Thyroid gland (tissue), 4 donors: ENCODE measurements at regions not wholly inside any gene's neighbourhood (a gene's known extent, or its start where the extent isn't known, plus 50 kb on each side); places are given as distances from the start of the nearest gene placed in this dataset.

Source experiments
- POLR2A ChIP-seq, 2 donors: fragments of 450-650 bp; IDR thresholded peaks; one replicate each; pipeline ENCODE4 v1.6.1; 2017; ENCODE audit warnings: antibody characterized with exemption in 2 of 2, mild to moderate bottlenecking in 2 of 2, moderate library complexity in 1 of 2
- TF ChIP-seq, protein P1 (sequence below), 6 experiments: fragments of 200-600 bp in 3 of 6; fragments of 450-650 bp in 3 of 6; sonication (generic) in 3 of 6; IDR thresholded peaks; one replicate each; pipeline ENCODE4 v1.5.1; 2016 to 2019; ENCODE audit warnings: antibody characterized with exemption in 6 of 6, mild to moderate bottlenecking in 2 of 6, inconsistent platforms in 1 of 6, moderate library complexity in 1 of 6

DNA sequence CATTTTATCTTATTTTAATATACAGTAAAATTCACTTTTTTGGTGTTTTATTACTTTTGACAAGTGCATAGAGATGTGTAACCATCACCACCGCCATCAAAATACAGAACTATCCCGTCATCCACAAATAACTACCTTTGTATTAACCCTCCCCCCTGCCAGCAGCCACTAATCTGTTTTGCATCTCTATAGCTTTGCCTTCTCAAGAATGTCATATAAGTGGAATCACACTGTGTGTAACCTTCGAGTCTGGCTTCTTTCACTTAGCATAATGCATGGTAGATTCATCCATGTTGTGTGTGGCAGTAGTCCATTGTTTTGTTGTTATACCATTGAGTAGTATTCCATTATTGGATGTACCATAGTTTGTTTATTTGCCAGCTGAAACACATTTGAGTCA, 98.8 kb downstream of the BOD1 start:
- TF ChIP-seq, protein P1, sequence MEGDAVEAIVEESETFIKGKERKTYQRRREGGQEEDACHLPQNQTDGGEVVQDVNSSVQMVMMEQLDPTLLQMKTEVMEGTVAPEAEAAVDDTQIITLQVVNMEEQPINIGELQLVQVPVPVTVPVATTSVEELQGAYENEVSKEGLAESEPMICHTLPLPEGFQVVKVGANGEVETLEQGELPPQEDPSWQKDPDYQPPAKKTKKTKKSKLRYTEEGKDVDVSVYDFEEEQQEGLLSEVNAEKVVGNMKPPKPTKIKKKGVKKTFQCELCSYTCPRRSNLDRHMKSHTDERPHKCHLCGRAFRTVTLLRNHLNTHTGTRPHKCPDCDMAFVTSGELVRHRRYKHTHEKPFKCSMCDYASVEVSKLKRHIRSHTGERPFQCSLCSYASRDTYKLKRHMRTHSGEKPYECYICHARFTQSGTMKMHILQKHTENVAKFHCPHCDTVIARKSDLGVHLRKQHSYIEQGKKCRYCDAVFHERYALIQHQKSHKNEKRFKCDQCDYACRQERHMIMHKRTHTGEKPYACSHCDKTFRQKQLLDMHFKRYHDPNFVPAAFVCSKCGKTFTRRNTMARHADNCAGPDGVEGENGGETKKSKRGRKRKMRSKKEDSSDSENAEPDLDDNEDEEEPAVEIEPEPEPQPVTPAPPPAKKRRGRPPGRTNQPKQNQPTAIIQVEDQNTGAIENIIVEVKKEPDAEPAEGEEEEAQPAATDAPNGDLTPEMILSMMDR (IDR thresholded peaks at IDR 0.05), result no peak
- no peak for TF ChIP-seq POLR2A (IDR thresholded peaks at IDR 0.05)
